Liver (tissue), 3 donors: ENCODE measurements at regions not wholly inside any gene's neighbourhood (a gene's known extent, or its start where the extent isn't known, plus 50 kb on each side); places are given as distances from the start of the nearest gene placed in this dataset.

Source experiments
- ATF3 ChIP-seq: IDR thresholded peaks from 2 replicates; pipeline ENCODE4 v1.6.1; 2016; ENCODE audit warnings: antibody characterized with exemption
- CTCF ChIP-seq: fragments of 150-350 bp; IDR thresholded peaks from 2 replicates; pipeline ENCODE4 v1.5.1; 2017; ENCODE audit warnings: improper control_type of control experiment, low read depth, low read length; ENCODE audit not compliant: missing input control
- JUND ChIP-seq, 2 donors: IDR thresholded peaks; 2 replicates each; pipeline ENCODE4 v1.6.1; 2016; ENCODE audit warnings: antibody characterized with exemption in 2 of 2
- RAD21 ChIP-seq, 2 donors: IDR thresholded peaks; 2 replicates each; pipeline ENCODE4 v1.6.1; 2016; ENCODE audit warnings: antibody characterized with exemption in 2 of 2, mild to moderate bottlenecking in 2 of 2
- TAF1 ChIP-seq: conservative IDR thresholded peaks from 2 replicates; pipeline ENCODE4 v1.6.1; 2016; ENCODE audit warnings: antibody characterized with exemption, mild to moderate bottlenecking
- donor health status: healthy.
- donor health status: healthy.

DNA sequence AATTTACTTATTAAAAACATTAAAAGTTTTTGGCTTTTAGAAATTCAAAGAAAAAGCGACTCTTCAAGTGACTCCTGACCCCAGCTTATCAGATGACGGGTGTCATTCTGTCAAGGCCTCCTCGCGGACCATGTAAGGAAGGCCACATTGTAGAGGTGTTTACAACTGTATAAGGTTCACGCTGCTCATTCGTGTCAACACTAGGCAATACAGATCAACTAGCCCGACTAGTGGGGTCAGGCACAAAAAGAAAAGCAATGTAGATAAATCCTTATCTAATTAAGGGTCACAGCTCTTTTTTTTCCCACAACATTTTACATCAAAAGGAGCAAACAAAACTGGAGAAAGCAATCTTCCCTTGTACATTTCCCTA is 207.5 kb upstream of the NR2F2 start:
- TF ChIP-seq TAF1 = no peak
- no peak for TF ChIP-seq CTCF
- TF ChIP-seq JUND (IDR thresholded peaks at IDR 0.05) = no peak
- no peak for TF ChIP-seq RAD21 (IDR thresholded peaks at IDR 0.05)
- TF ChIP-seq ATF3 = no peak
